A549 (cell line): ENCODE measurements at regions not wholly inside any gene's neighbourhood (a gene's known extent, or its start where the extent isn't known, plus 50 kb on each side); places are given as distances from the start of the nearest gene placed in this dataset.

Source experiments
- ATAC-seq, 2 experiments: fragments of 200-7000 bp in 1 of 2; fragments of >200 bp in 1 of 2; cut with Nextera tagmentation in 1 of 2; cut with Tn5 transposase in 1 of 2; 3 replicates each; pipeline versions ENCODE4 v1.8.0 to v1.9.1; 2018 to 2020; ENCODE audit warnings: mild to moderate bottlenecking in 1 of 2, moderate library complexity in 1 of 2
- CTCF ChIA-PET: fragments of 300-600 bp; sonication (Branson Sonifier 250); formaldehyde crosslinking; extraction: SDS; loops from one replicate; lab custom pipeline; 2021; ENCODE audit warnings: antibody characterized with exemption, inconsistent platforms; lab: Yijun Ruan, JAX
- POLR2A ChIA-PET: fragments of 350-600 bp; formaldehyde crosslinking; extraction: SDS; loops from one replicate; lab custom pipeline; 2021; ENCODE audit warnings: antibody characterized with exemption, inconsistent platforms; lab: Yijun Ruan, JAX
- DNase-seq, 2 experiments: peaks; one replicate each; pipeline versions ENCODE4 v3.0.0 to v3.0.0-alpha.2; 2011 to 2016; ENCODE audit warnings: low read depth in 1 of 2, low spot score in 1 of 2
- FAIRE-seq: peaks from 2 replicates; lab custom pipeline; 2011; peaks lifted over from hg19 to GRCh38; lab: Jason Lieb, UNC
- H3K27ac ChIP-seq, 2 experiments: fragments of >200 bp; sonication (Bioruptor Twin); formaldehyde crosslinking; 3 replicates each; pipeline ENCODE4 v1.5.1; 2016 to 2017
- H3K4me1 ChIP-seq: fragments of >200 bp; sonication (Bioruptor Twin); formaldehyde crosslinking; 3 replicates; pipeline ENCODE4 v1.6.1; 2016
- H3K4me2 ChIP-seq: fragments of >200 bp; sonication (Bioruptor Twin); formaldehyde crosslinking; 3 replicates; pipeline ENCODE4 v1.6.1; 2016
- H3K4me3 ChIP-seq: fragments of >200 bp; sonication (Bioruptor Twin); formaldehyde crosslinking; 3 replicates; pipeline ENCODE4 v1.5.1; 2016
- H3K9me3 ChIP-seq: fragments of >200 bp; sonication (Bioruptor Twin); formaldehyde crosslinking; 3 replicates; pipeline ENCODE4 v1.6.1; 2016
- BHLHE40 ChIP-seq: IDR thresholded peaks from 2 replicates; pipeline ENCODE4 v1.6.1; 2012; ENCODE audit warnings: low read depth, low read length, inconsistent platforms
- CBX8 ChIP-seq: fragments of 200-600 bp; sonication (generic); IDR thresholded peaks from 2 replicates; pipeline ENCODE4 v1.6.1; 2016
- CEBPB ChIP-seq, 2 experiments: fragments of >200 bp in 1 of 2; sonication (Bioruptor Twin) in 1 of 2; formaldehyde crosslinking in 1 of 2; IDR thresholded peaks; 2 replicates each; pipeline ENCODE4 v1.6.1; 2012 to 2016
- CHD4 ChIP-seq: fragments of 200-600 bp; sonication (generic); IDR thresholded peaks from 2 replicates; pipeline ENCODE4 v1.6.1; 2016; ENCODE audit warnings: antibody characterized with exemption, mild to moderate bottlenecking, borderline replicate concordance
- EHF ChIP-seq: fragments of 250-450 bp; sonication (Bioruptor Pico); IDR thresholded peaks from 2 replicates; pipeline ENCODE4 v1.5.0; 2020; ENCODE audit warnings: mild to moderate bottlenecking
- EP300 ChIP-seq, 2 experiments: fragments of >200 bp; sonication (Bioruptor Twin); formaldehyde crosslinking; IDR thresholded peaks; 2 replicates in 1 of 2; 3 replicates in 1 of 2; pipeline ENCODE4 v1.6.1; 2016 to 2017
- ESRRA ChIP-seq: fragments of 150-350 bp; IDR thresholded peaks from 2 replicates; pipeline ENCODE4 v1.6.1; 2014; ENCODE audit warnings: mild to moderate bottlenecking, low read length, borderline replicate concordance
- FOSL2 ChIP-seq, 2 experiments: fragments of 450-650 bp in 1 of 2; fragments of >200 bp in 1 of 2; sonication (Bioruptor Twin) in 1 of 2; formaldehyde crosslinking; IDR thresholded peaks; 2 replicates each; pipeline versions ENCODE4 v1.5.0 to v1.6.1; 2016 to 2020; ENCODE audit warnings: mild to moderate bottlenecking in 1 of 2, moderate library complexity in 1 of 2
- HDAC2 ChIP-seq: fragments of 200-600 bp; sonication (generic); IDR thresholded peaks from 2 replicates; pipeline ENCODE4 v1.6.1; 2016
- HEYL ChIP-seq: fragments of 250-450 bp; sonication (Bioruptor Pico); IDR thresholded peaks from 2 replicates; pipeline ENCODE4 v1.8.0; 2021; ENCODE audit warnings: mild to moderate bottlenecking, moderate library complexity
- HOXB13 ChIP-seq: fragments of 250-450 bp; sonication (Bioruptor Pico); IDR thresholded peaks from 2 replicates; pipeline ENCODE4 v1.5.0; 2020; ENCODE audit warnings: low read depth, mild to moderate bottlenecking, moderate library complexity
- JUN ChIP-seq, 2 experiments: fragments of >200 bp; sonication (Bioruptor Twin); formaldehyde crosslinking; IDR thresholded peaks; 2 replicates in 1 of 2; 3 replicates in 1 of 2; pipeline ENCODE4 v1.6.1; 2016 to 2017
- PHF8 ChIP-seq: fragments of 200-600 bp; sonication (generic); IDR thresholded peaks from 2 replicates; pipeline ENCODE4 v1.6.1; 2016; ENCODE audit warnings: low read depth, mild to moderate bottlenecking, antibody characterized with exemption, moderate library complexity, borderline replicate concordance
- RCOR1 ChIP-seq: fragments of 150-350 bp; IDR thresholded peaks from 2 replicates; pipeline ENCODE4 v1.6.1; 2014; ENCODE audit warnings: antibody characterized with exemption, low read length, low read depth
- RFX5 ChIP-seq: fragments of 450-650 bp; IDR thresholded peaks from 2 replicates; pipeline ENCODE4 v1.7.1; 2014; ENCODE audit warnings: antibody characterized with exemption, mild to moderate bottlenecking, moderate library complexity
- RNF2 ChIP-seq: fragments of 200-600 bp; sonication (generic); IDR thresholded peaks from 2 replicates; pipeline ENCODE4 v1.6.1; 2016; ENCODE audit warnings: low read depth, mild to moderate bottlenecking, antibody characterized with exemption, moderate library complexity, borderline replicate concordance
- SREBF2 ChIP-seq: fragments of 450-650 bp; IDR thresholded peaks from 2 replicates; pipeline ENCODE4 v1.6.1; 2014; ENCODE audit warnings: mild to moderate bottlenecking, moderate library complexity
- TP53 ChIP-seq: fragments of 250-450 bp; sonication (Bioruptor Pico); IDR thresholded peaks from 2 replicates; pipeline ENCODE4 v1.5.0; 2021; ENCODE audit warnings: mild to moderate bottlenecking, moderate library complexity
- ZFP36 ChIP-seq: fragments of 450-650 bp; IDR thresholded peaks from 2 replicates; pipeline ENCODE4 v1.6.1; 2014; ENCODE audit warnings: borderline replicate concordance; ENCODE audit not compliant: partially characterized antibody
- ZNF302 ChIP-seq: fragments of 250-450 bp; sonication (Bioruptor Pico); IDR thresholded peaks from 2 replicates; pipeline ENCODE4 v1.9.0; 2021; ENCODE audit warnings: inconsistent platforms, mild to moderate bottlenecking, moderate library complexity
- ZSCAN20 ChIP-seq: fragments of 250-450 bp; sonication (Bioruptor Pico); IDR thresholded peaks from 2 replicates; pipeline ENCODE4 v1.8.0; 2022; ENCODE audit warnings: mild to moderate bottlenecking, moderate library complexity
- WGBS: methylation state at CpG from one replicate; pipeline ENCODE4 v1.1.6; 2017; ENCODE audit errors: missing lambda C conversion rate; 5-methylcytosine and 5-hydroxymethylcytosine counted together
- TF ChIP-seq, protein P1 (sequence below): fragments of 250-450 bp; sonication (Bioruptor Pico); IDR thresholded peaks from 2 replicates; pipeline ENCODE4 v1.5.0; 2021; ENCODE audit warnings: mild to moderate bottlenecking, moderate library complexity, borderline replicate concordance
- TF ChIP-seq, protein P2 (sequence below): fragments of 450-650 bp; IDR thresholded peaks from 2 replicates; pipeline ENCODE4 v1.6.1; 2014; ENCODE audit warnings: antibody characterized with exemption
- TF ChIP-seq, protein P3 (sequence below): IDR thresholded peaks from 2 replicates; pipeline ENCODE4 v1.6.1; 2012
- TF ChIP-seq, protein P4 (sequence below): fragments of >200 bp; sonication (Bioruptor Twin); formaldehyde crosslinking; IDR thresholded peaks from 2 replicates; pipeline ENCODE4 v1.6.1; 2016
- TF ChIP-seq, protein P5 (sequence below): fragments of 150-350 bp; IDR thresholded peaks from 2 replicates; pipeline ENCODE4 v1.6.1; 2014; ENCODE audit warnings: low read depth, mild to moderate bottlenecking, low read length

DNA sequence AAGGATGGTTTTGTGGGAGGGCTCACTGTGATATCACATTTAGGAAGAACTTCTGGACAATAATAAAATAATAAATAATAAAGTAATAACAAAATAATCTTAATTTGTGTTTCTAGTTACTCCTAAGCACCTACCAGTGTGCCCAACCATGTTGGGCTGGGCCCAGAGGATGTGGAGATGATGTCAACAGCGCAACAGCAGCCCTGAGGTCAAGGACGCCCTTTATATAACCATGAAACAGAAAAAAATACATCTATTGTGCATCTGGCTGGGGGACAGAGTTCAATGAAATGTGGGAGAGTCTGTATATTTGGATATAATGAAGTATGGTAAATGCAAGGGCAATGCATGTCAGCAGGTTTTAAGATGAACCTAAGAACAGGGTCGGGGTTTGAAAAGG is 552.8 kb downstream of the VRK1 start:
- H3K27ac ChIP-seq = no peak overlapping the region
- no peak for ATAC-seq
- no peaks in the 10 kb centered on the region for H3K9me3 ChIP-seq
- no peak for DNase-seq
- H3K4me1 ChIP-seq = no peaks in the 10 kb centered on the region
- CTCF ChIA-PET = no interaction called here
- no peak for FAIRE-seq
- TF ChIP-seq ESRRA (no peak), EHF (CRISPR knock-in tag) (no peak), RNF2 (no peak), CBX8 (no peak), ZSCAN20 (CRISPR knock-in tag) (no peak), EP300 (IDR thresholded peaks at IDR 0.05) (no peak), HEYL (CRISPR knock-in tag) (no peak), FOSL2 (IDR thresholded peaks at IDR 0.05) (no peak), FOSL2 (CRISPR knock-in tag; IDR thresholded peaks at IDR 0.05) (no peak), CHD4 (no peak), PHF8 (no peak), TP53 (CRISPR knock-in tag) (no peak), HOXB13 (CRISPR knock-in tag) (no peak), HDAC2 (no peak), RFX5 (no peak), BHLHE40 (no peak), SREBF2 (no peak)
- TF ChIP-seq, protein P1, sequence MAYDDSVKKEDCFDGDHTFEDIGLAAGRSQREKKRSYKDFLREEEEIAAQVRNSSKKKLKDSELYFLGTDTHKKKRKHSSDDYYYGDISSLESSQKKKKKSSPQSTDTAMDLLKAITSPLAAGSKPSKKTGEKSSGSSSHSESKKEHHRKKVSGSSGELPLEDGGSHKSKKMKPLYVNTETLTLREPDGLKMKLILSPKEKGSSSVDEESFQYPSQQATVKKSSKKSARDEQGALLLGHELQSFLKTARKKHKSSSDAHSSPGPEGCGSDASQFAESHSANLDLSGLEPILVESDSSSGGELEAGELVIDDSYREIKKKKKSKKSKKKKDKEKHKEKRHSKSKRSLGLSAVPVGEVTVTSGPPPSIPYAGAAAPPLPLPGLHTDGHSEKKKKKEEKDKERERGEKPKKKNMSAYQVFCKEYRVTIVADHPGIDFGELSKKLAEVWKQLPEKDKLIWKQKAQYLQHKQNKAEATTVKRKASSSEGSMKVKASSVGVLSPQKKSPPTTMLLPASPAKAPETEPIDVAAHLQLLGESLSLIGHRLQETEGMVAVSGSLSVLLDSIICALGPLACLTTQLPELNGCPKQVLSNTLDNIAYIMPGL = no peak
- TF ChIP-seq, protein P2, sequence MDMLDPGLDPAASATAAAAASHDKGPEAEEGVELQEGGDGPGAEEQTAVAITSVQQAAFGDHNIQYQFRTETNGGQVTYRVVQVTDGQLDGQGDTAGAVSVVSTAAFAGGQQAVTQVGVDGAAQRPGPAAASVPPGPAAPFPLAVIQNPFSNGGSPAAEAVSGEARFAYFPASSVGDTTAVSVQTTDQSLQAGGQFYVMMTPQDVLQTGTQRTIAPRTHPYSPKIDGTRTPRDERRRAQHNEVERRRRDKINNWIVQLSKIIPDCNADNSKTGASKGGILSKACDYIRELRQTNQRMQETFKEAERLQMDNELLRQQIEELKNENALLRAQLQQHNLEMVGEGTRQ = no peak
- TF ChIP-seq, protein P3, sequence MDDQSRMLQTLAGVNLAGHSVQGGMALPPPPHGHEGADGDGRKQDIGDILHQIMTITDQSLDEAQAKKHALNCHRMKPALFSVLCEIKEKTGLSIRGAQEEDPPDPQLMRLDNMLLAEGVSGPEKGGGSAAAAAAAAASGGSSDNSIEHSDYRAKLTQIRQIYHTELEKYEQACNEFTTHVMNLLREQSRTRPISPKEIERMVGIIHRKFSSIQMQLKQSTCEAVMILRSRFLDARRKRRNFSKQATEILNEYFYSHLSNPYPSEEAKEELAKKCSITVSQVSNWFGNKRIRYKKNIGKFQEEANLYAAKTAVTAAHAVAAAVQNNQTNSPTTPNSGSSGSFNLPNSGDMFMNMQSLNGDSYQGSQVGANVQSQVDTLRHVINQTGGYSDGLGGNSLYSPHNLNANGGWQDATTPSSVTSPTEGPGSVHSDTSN = no peak
- POLR2A ChIA-PET = no interaction called here
- H3K4me3 ChIP-seq = no peak overlapping the region
- H3K4me2 ChIP-seq = no peak overlapping the region
- WGBS = 0% methylated on average over 3 of the region's 3 CpGs

DNA sequence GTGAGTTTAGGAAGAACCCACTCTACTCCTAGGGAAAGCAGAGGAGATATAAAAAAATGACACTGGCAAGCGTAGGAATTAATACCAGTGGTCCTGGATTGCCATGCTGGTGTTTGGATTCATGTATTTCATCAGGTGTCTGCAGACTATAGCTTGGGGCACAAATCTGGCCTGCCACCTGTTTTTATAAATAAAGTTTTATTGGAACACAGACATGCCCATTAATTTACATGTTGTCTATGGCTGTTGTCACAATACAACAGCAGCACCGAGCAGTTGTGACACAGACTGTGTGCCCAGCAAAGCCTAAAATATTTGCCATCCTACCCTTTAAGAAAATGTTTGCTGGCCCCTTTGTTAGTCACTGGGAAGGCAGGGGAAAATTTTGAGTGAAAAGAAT is 553.2 kb downstream of the VRK1 start:
- Histone ChIP-seq H3K27ac (no peak overlapping the region), H3K9me3 (no peaks in the 10 kb centered on the region), H3K4me3 (no peak overlapping the region), H3K4me2 (no peak overlapping the region), H3K4me1 (no peaks in the 10 kb centered on the region)
- no peak for ATAC-seq
- TF ChIP-seq, protein P4, sequence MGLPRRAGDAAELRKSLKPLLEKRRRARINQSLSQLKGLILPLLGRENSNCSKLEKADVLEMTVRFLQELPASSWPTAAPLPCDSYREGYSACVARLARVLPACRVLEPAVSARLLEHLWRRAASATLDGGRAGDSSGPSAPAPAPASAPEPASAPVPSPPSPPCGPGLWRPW = no peak
- no peak for TF ChIP-seq ZNF302 (CRISPR knock-in tag)
- no peak for TF ChIP-seq RCOR1
- no peak for TF ChIP-seq ZFP36
- TF ChIP-seq EP300 (IDR thresholded peaks at IDR 0.05) = no peak
- no peak for TF ChIP-seq CEBPB (IDR thresholded peaks at IDR 0.05)
- TF ChIP-seq, protein P5, sequence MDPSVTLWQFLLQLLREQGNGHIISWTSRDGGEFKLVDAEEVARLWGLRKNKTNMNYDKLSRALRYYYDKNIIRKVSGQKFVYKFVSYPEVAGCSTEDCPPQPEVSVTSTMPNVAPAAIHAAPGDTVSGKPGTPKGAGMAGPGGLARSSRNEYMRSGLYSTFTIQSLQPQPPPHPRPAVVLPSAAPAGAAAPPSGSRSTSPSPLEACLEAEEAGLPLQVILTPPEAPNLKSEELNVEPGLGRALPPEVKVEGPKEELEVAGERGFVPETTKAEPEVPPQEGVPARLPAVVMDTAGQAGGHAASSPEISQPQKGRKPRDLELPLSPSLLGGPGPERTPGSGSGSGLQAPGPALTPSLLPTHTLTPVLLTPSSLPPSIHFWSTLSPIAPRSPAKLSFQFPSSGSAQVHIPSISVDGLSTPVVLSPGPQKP = no peak
- TF ChIP-seq JUN (IDR thresholded peaks at IDR 0.05) = no peak
- TF ChIP-seq ESRRA = no peak
- FAIRE-seq = no peak
- POLR2A ChIA-PET = no interaction called here
- WGBS = 4% methylated on average over 2 of the region's 2 CpGs
- CTCF ChIA-PET = no interaction called here
- DNase-seq = no peak
